OCI-LY7 (cell line): ENCODE measurements at regions not wholly inside any gene's neighbourhood (a gene's known extent, or its start where the extent isn't known, plus 50 kb on each side); places are given as distances from the start of the nearest gene placed in this dataset.

Experiments used
- EZH2phosphoT487 ChIP-seq: fragments of 200-600 bp; sonication (generic); IDR thresholded peaks from 2 replicates; pipeline ENCODE4 v1.6.1; 2018; ENCODE audit warnings: low read depth, borderline replicate concordance, mild to moderate bottlenecking, mixed run types, antibody characterized with exemption, low read length, moderate library complexity, mixed read lengths
- TF ChIP-seq, protein P1 (sequence below): fragments of 200-600 bp; sonication (generic); conservative IDR thresholded peaks from 2 replicates; pipeline ENCODE4 v1.5.1; 2014; ENCODE audit warnings: mild to moderate bottlenecking, antibody characterized with exemption, low read length, moderate library complexity, mixed read lengths

DNA sequence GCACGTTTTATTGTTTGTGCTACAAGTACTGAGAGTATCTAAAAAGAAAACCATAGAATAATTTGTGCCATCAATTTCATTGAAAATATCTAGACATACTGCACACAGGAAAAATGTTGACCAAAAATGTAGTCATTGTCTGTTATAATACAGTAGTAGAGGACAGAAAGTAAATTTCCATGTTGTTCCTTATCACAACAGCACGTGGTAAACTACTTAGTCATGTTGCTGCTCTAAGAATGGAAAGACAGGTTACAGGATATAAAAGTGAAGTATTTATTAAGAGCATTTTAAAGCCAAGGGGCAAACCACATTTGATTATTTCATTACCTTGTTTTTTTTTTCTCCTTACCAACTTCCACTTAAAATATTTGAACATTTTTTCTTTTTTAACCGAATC is 89.0 kb upstream of the CEP85L start:
- TF ChIP-seq, protein P1, sequence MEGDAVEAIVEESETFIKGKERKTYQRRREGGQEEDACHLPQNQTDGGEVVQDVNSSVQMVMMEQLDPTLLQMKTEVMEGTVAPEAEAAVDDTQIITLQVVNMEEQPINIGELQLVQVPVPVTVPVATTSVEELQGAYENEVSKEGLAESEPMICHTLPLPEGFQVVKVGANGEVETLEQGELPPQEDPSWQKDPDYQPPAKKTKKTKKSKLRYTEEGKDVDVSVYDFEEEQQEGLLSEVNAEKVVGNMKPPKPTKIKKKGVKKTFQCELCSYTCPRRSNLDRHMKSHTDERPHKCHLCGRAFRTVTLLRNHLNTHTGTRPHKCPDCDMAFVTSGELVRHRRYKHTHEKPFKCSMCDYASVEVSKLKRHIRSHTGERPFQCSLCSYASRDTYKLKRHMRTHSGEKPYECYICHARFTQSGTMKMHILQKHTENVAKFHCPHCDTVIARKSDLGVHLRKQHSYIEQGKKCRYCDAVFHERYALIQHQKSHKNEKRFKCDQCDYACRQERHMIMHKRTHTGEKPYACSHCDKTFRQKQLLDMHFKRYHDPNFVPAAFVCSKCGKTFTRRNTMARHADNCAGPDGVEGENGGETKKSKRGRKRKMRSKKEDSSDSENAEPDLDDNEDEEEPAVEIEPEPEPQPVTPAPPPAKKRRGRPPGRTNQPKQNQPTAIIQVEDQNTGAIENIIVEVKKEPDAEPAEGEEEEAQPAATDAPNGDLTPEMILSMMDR = no peak
- no peak for TF ChIP-seq EZH2phosphoT487
